HG03103 (cell line): ENCODE measurements at regions not wholly inside any gene's neighbourhood (a gene's known extent, or its start where the extent isn't known, plus 50 kb on each side); places are given as distances from the start of the nearest gene placed in this dataset.
"Not testable (repeated sequence)": the region's sequence is repeated elsewhere in the genome, so short reads cannot be mapped to it uniquely, and the experiment has no call there.

Source experiments
- ATAC-seq: cut with Tn5 transposase; IDR thresholded peaks from one replicate; pipeline ENCODE4 v1.9.1; 2021; ENCODE audit warnings: low read depth; ENCODE audit not compliant: unreplicated experiment

DNA sequence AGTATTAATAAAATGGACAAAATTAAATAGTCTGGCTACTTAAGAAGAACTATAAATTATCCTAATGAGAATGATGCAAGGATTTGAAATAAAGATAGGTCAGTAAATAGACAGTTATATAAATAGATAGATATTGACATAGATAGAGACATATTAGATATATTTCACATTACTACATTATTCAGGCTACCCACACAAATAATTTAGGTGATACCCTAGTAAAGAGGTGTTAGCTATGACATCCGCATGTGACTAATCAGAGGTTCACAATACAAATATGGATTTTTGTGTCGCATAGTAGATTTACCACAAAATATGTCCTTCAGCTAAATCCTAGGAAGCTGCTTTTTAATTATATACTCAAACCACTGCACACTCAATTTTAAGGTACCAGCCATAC, 729.0 kb upstream of the ANO3 start:
- no peak for ATAC-seq

DNA sequence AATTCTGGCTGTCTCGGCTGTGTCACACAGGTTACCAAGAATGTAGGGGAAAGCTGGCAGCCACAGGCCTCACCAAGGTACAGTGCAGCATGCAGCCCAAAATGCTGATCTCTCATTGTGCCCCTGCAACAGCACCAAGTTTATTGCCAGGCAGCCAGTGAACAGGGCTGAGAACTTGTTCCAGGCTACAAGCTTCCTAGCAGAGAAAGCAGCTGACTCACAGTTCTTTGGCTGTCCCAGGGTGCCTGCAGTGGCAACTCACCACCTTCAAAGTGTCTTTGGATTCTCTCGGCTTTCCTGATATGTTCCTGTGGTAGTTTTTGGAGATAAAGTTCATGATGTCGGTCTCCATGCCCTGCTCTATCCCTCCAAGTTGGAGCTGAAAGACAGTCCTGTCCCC, 719.1 kb upstream of the ANO3 start:
- ATAC-seq: no peak

DNA sequence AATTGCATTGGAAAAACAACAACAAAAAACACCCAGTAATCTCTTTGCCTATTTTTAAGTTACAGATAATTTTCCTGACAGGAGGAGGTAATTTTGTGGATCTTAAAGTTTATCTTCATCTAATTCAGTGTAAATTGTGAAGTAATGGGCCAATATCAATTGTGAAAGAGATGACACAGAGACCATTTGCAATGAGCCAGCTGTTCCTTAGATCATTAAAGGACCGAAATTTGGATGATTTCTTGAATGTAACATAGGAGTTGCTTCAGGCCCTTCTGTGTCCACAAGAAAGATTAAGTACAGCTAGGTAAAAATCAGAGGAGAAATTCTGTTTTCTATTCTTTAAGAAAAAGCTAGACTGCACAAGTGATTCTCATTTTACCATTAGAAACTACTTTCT, 718.5 kb upstream of the ANO3 start:
- ATAC-seq: no peak

DNA sequence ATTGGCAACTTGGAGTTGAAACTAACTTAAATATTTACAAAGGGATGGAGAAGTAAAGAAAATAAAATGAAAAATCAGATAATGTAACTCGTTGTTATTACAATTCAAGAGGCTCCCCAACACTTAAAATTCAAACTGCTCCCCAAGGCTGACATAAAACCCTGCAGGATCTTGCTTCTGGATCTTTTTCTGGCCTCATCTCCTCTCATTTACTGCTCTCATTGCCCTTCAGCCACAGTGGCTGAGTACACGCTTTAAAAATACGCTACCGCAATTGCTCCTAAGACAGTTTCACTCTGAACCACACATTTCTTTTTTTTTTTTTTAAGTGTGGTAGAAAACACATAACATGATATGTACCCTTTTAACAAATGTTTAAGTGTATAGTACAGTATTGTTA, 718.1 kb upstream of the ANO3 start:
- no peak for ATAC-seq

DNA sequence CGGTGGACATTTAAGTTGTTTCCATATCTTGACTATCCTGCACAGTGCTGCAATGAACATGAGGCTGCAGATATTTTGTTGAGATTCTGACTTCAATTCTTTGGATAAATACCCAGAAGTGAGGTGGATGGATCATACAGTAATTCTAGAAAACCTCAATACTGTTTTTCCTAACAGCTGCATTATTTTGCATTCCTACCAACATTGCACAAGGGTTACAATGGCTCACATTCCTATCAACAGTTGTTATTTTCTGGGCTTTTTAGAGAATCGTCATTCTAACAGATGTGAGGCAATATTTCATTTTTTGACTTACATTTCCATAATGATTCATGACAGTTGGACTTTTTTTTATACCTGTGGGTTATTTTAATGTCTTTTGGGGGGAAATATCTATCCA, 716.9 kb upstream of the ANO3 start:
- no peak for ATAC-seq

DNA sequence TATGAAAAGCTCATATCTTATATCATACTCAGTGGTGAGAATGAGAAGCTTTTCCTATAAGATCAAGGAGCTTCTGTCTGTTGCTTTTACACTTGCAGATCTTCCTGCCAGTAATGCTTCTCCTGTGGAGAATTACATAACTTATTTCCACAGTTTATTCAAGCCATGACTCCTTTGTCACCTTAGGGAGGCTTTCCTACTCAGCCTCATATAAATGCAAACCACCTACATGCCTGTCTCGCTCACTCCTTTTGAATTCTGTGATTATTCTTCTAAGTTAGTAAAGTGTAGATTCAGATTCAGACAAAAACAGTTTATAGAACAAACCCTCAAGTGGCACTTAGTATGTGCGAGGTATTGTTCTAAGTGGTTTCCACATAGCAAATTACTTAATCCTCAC, 716.1 kb upstream of the ANO3 start:
- ATAC-seq: no peak

DNA sequence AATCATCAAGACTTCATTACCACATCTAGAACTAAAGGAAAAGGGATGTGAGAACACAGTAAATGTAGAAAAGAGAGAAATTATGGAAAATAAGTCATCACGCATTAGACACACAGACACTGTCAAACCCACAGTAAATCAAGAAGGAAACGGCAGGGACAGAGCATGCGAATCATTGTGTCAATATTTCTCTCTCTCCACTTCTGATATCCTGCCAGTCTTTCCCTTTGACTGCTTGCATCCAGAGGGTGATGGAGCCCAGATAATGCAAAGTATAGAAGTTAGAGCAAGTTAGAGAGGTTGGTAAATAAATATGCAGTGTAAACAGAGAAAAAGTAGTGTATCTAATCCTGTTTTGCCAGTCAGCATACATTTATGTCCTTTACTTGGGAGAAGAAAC, 706.8 kb upstream of the ANO3 start:
- ATAC-seq: no peak

DNA sequence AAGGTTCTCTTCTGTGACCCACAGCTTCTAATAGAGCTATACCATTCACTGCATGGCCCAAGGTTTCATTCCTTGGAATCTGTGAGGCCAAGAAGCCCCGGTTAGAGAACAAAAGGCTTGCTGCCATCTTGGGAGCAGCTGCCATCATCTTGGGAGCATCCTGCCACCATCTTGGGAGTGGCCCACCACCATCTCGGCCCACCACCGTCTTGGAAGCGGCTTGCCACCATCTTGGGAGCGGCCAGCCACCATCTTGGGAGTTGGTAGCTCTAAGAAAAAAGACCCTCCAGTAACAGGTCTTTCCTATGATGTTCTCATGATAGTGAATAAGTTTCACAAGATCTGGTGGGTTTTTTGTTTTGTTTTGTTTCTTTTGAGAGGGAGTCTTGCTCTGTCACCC, 703.9 kb upstream of the ANO3 start:
- no peak for ATAC-seq

DNA sequence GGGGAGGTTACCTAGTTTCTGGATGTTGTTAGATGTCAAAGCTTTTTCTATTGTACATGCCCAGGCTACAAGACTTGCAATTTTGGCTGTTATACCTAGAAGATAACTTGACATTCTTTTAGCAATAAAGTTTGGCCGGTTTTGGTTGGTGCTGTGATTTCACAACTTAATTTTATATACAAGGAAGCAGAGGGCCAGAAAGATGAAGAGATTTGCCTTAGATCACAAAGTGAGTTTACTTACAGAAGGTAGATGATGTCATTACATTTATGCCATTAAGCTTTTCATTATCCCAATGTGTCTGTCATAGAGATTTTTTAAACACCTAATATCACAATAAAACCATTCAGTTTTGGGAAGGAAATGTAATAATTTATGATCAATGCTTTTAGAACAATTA, 698.7 kb upstream of the ANO3 start:
- no peak for ATAC-seq

DNA sequence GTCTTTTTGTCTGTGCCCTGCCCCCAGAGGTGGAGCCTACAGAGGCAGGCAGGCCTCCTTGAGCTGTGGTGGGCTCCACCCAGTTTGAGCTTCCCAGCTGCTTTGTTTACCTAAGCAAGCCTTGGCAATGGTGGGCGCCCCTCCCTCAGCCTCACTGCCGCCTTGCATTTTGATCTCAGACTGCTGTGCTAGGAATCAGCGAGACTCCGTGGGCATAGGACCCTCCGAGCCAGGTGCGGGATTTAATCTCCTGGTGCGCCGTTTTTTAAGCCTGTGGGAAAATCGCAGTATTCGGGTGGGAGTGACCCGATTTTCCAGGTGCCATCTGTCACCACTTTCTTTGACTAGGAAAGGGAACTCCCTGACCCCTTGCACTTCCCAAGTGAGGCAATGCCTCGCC, 682.7 kb upstream of the ANO3 start:
- not testable (repeated sequence) for ATAC-seq

DNA sequence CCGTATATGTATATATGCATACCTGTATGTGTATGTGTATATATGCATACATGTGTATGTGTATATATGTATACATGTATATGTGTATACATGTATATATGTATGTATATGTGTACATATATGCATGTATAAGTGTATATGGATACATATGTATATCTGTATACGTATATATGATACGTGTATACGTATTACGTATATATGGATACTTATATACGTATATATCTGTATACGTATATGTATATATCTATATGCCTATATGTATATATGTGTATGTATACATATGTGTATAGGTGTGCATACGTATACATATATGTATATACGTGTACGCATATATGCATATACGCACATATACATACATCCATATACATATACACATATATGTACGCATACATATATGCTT, 681.6 kb upstream of the ANO3 start:
- no peak for ATAC-seq

DNA sequence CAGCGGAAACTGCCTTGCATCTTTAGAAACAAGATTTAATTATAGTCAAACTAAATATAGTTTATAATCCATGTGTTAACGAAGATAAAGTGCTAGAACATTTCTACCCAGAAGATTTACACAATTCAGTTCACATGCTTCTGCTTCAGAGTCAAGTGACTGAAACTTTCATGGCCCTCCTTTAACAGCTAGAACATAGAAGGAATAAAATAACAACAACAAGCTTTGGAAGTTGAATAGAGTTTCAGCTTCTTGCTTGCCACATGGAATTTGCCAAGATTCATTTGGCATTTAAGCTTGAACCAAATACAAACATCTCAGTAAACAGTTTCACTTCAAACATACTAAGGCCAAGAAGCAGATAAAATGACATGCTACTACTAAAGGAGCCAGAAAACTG, 676.3 kb upstream of the ANO3 start:
- ATAC-seq: no peak

DNA sequence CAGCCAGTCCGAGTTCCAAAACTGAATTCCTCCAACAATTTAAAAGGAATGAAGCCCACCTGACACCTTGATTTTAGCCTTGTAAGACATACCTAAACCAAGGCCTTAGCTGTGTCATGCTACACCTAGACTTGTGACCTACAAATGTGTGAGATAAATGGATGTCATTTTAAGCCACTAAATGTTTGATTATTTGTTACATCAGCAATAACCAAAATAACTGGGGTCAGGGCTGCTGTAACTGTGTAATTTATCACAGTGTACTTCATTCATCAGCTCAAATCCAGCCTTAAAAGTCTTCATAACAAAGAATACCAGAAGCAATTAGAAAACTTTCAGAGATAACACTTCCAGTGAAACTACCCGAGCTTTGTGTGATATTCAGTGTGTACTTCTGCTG, 673.0 kb upstream of the ANO3 start:
- no peak for ATAC-seq

DNA sequence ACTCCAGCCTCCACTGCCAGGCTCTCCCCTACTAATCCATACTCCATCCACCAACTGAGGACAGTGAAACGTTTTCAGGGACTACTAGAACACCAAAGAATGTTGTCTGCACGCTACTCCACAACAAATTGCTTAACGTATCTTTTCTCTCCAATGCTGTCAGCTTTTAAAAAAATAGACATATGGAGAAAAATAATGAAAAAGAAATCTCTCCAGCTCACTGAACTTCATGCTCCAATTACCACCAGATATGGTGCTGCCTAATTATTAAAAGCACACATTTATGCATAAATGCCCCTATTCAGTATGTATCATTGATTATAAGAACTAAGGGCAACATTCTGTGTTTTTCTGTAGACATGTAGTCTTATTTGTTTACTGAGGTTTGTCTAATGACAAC, 672.2 kb upstream of the ANO3 start:
- no peak for ATAC-seq

DNA sequence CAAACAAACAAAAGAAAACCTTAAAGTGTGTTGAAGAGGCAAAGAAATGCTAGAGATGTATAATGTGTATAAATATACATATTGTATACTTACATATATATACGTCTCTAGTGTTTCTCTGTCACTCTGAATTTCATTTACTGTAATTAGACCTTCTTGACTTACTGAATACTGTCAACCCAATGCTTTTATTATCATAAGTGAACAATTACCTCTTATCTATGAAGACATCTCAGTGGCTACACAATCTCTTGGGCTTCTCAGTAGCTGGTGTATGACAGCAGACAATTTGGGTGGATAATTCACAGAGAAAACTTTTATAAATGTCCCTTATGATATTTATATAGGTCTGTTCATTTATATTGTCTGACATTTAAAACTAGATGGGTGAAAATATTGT, 664.1 kb upstream of the ANO3 start:
- ATAC-seq: no peak

DNA sequence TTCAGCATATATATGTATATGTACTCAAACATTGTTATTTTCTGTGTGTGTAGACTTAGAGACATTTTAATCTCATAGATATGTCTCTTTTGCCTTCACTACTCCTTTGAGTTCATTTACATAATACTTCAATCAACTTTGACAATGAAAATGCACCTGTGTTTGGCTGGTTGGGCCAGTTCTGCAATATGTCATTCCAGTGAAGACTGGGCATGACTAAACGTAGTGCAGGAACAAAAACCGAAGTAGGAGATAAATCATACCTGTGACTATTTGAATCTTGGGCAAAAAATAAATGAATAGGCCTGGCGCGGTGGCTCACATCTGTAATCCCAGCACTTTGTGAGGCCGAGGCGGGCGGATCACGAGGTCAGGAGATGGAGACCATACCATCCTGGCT, 640.0 kb upstream of the ANO3 start:
- no peak for ATAC-seq

DNA sequence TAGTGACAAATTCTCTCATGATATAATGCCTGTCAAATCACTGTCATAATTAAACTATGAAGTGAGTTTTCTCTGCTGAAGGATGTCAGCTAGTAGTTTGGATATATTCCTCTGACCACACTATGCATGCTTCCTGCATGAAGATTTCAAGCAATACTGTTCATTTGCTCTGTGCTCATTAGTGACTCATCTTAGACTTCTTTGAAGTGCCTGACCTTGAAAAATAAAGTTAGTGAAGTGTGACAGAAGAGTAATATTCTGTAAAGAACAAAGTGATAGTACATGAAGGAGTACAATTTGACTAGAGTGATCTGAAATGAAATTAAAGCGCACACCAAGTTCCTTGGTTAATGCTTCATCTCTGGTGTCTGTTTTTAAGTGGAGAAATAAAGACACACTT, 629.5 kb upstream of the ANO3 start:
- no peak for ATAC-seq

DNA sequence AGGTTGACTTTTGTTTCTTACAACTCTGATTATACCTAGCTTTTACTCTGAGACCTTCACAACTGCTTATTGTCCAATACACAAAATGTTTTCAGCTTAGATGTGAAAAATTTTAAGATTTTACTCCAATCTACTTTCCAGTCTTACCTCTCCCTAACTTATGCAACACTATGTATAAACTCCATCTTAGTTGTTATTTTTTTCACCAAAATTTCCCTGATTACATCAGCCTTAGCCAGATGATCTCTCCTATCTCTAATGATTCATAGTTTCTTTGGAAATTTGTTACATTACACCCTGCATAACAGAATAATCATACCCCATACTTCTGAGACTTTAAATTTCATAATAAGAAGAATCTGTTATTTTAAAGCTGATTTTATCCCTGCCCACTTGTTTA, 621.0 kb upstream of the ANO3 start:
- ATAC-seq: no peak

DNA sequence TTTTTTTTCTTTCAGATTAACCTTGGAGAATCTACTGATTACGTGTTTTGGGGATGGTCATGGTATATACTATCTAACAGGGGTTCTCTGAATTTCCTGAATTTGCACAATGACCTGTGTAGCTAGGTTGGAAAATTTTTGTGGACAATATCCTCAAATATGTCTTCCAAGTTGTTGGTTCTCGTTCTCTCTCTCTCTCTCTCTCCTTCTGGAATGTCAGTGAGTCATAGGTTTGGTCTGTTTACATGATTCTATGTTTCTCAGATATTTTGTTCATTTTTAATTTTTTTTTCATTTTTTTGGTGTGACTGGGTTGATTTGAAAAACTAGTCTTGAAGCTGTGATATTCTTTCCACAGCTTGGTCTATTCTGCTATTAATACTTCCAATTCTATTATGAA, 604.0 kb upstream of the ANO3 start:
- no peak for ATAC-seq

DNA sequence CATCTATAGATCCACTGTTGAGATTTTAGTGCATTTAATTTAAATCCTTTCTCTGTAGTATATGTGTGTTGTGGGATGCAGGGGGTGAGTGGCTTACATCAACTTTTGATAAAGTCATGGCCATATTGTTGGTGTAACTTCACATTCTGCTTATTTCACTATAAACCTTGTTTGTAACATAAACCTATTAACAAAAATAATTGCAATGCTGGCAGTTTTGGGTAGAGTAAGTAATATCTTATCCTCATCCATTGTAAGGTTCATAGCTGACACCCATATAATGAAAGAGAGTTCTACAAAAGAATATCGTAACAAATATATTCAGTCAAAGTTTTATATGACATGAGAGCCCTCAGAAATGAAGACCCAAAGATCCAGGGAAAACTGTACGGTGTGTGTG, 601.7 kb upstream of the ANO3 start:
- ATAC-seq: no peak

DNA sequence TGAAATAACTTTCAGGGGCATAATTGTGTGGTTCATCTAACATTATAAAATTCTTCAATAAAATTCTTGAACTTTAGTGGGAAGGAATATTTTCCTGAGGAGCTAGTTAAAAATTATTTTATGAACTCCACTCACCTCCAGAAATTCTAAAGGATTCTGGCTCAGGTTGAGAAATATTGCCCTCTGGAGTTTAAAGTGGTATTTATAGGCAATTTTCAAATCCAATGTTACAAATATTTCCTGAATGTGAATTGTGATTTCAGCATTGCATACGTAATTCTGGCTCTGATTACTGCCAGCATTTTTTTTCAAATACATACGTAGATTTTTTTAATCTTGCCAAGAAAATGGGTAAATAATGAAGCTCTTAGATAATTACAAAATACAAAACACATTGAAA, 598.2 kb upstream of the ANO3 start:
- ATAC-seq: no peak

DNA sequence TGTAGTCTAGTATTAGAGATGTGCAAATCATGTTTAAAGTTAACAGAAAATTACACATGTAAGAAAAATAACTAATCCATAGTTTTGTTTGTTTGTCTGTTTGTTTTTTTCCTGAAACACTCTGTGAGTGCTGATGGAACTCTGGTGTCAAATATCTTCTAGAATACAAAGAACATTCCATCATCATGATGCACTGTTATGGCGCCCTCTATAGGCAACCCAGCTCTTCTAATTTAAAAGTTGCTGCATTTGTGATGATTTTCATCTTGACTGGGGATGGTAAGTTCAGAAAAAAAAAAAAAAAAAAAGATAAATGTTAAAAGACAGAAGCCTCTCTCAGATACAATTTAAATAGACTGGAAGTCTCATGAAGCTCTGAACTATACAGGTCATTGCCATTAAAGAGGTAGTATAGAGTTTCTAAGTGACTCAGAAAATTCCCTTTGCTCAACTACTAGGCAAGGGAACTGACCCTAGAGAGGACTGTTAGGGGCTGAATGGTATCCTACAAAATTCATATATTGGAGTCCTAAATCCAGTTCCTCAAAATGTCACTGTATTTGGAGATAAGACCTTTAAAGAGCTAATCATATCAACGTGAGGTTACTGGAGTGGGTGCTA, 597.2 kb upstream of the ANO3 start:
- no peak for ATAC-seq

DNA sequence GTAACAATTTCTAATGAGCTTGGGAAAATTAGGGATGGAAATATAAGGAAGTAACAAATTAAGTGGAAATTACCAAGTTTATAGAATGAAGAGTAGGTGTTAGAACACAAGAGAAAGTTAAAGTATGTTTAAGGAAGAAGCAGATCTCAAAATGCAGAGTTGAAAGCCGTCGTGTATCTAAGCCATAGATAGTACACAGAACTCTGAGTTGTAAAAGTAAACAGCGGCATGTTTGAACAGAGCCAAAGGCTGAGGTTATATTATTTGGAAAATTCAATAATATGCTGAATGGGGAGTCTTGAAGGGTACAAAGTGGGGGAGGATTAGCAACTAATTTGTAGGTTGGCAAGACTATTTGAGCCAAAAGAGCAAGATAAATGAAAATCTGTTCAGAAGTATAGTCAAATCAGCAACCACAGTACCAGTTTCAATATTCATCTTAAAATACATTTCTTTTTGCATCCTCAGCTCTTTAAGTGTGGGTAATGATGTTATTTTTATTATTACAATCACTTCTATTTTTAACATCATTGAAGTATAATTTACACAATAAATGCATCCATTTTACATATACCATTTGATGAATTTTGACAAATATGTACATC, 594.8 kb upstream of the ANO3 start:
- no peak for ATAC-seq
